ENCODE measurements at regions not wholly inside any gene's neighbourhood (a gene's known extent, or its start where the extent isn't known, plus 50 kb on each side); places are given as distances from the start of the nearest gene placed in this dataset.

GRCh38 chr9:119963798-119964372 lies 594.6 kb upstream of the BRINP1 start:
- intact Hi-C loops (cut with DNase I): loop anchor here (10.0 kb wide), 2 partner anchors 409 to 589 kb away; no protein-coding TSS in a partner anchor
- peak; percentile 25 for DNase-seq
- ATAC-seq: peak; percentile 68 to 76

GRCh38 chr9:119963258-119963797 lies 594.1 kb upstream of the BRINP1 start:
- intact Hi-C loops (cut with DNase I): loop anchor here (10.0 kb wide), 2 partner anchors 409 to 589 kb away; no protein-coding TSS in a partner anchor
- DNase-seq (peak; percentile 31), ATAC-seq (peak; percentile 62 to 80)

GRCh38 chr9:119961774-119962424 lies 592.7 kb upstream of the BRINP1 start:
- intact Hi-C loops (cut with DNase I): loop anchor here (10.0 kb wide), 2 partner anchors 407 to 587 kb away; no protein-coding TSS in a partner anchor

GRCh38 chr9:119959846-119960545 lies 590.8 kb upstream of the BRINP1 start:
- ATAC-seq (peak; percentile 35 to 41), DNase-seq (no peak)
- intact Hi-C loops (cut with DNase I): loop anchor here (10.0 kb wide), 2 partner anchors 405 to 585 kb away; no protein-coding TSS in a partner anchor

More at GRCh38 chr9:119961774-119962424, 592.7 kb upstream of the BRINP1 start:
- ATAC-seq (peak in 1 of 2 donors; percentile 20), DNase-seq (peak; percentile 31)

- ATAC-seq (no peak), DNase-seq (no peak)
- intact Hi-C loops (cut with DNase I): no loop called here
These were observed 586.9 kb upstream of the BRINP1 start for GRCh38 chr9:119956111-119956510.

GRCh38 chr9:119955276-119955675 lies 586.0 kb upstream of the BRINP1 start:
- DNase-seq: no peak
- ATAC-seq: no peak
- intact Hi-C loops (cut with DNase I): no loop called here

GRCh38 chr9:119951591-119951990 lies 582.4 kb upstream of the BRINP1 start:
- DNase-seq (no peak), ATAC-seq (peak in 1 of 2 donors; percentile 18)
- intact Hi-C loops (cut with DNase I): no loop called here

- ATAC-seq: peak; percentile 81 to 87
- DNase-seq: no peak
- intact Hi-C loops (cut with DNase I): no loop called here
These were observed 581.9 kb upstream of the BRINP1 start for GRCh38 chr9:119951090-119951489.

GRCh38 chr9:119945686-119946085 lies 576.5 kb upstream of the BRINP1 start:
- DNase-seq (no peak), ATAC-seq (no peak)
- intact Hi-C loops (cut with DNase I): no loop called here

- DNase-seq (no peak), ATAC-seq (no peak)
- intact Hi-C loops (cut with DNase I): no loop called here
These were observed 571.9 kb upstream of the BRINP1 start for GRCh38 chr9:119941091-119941490.

GRCh38 chr9:119938871-119939270 lies 569.6 kb upstream of the BRINP1 start:
- DNase-seq (no peak), ATAC-seq (peak in 1 of 2 donors; percentile 44)
- intact Hi-C loops (cut with DNase I): no loop called here

GRCh38 chr9:119934497-119934896 lies 565.3 kb upstream of the BRINP1 start:
- intact Hi-C loops (cut with DNase I): no loop called here
- ATAC-seq (peak; percentile 34 to 53), DNase-seq (peak; percentile 19)

- ATAC-seq (no peak), DNase-seq (no peak)
- intact Hi-C loops (cut with DNase I): no loop called here
These were observed 564.0 kb upstream of the BRINP1 start for GRCh38 chr9:119933191-119933590.

- intact Hi-C loops (cut with DNase I): no loop called here
- no peak for ATAC-seq
- no peak for DNase-seq
These were observed 555.5 kb upstream of the BRINP1 start for GRCh38 chr9:119924736-119925135.

- DNase-seq: no peak
- no peak for ATAC-seq
- intact Hi-C loops (cut with DNase I): no loop called here
These were observed 547.9 kb upstream of the BRINP1 start for GRCh38 chr9:119917175-119917574.

- intact Hi-C loops (cut with DNase I): no loop called here
- ATAC-seq (no peak), DNase-seq (no peak)
These were observed 537.8 kb upstream of the BRINP1 start for GRCh38 chr9:119907056-119907455.

GRCh38 chr9:119905724-119906123 lies 536.5 kb upstream of the BRINP1 start:
- intact Hi-C loops (cut with DNase I): no loop called here
- ATAC-seq: no peak
- no peak for DNase-seq

GRCh38 chr9:119903851-119904250 lies 534.6 kb upstream of the BRINP1 start:
- intact Hi-C loops (cut with DNase I): no loop called here
- DNase-seq (no peak), ATAC-seq (no peak)

GRCh38 chr9:119902611-119903010 lies 533.4 kb upstream of the BRINP1 start:
- ATAC-seq (no peak), DNase-seq (no peak)
- intact Hi-C loops (cut with DNase I): no loop called here

GRCh38 chr9:119898316-119898715 lies 529.1 kb upstream of the BRINP1 start:
- ATAC-seq: no peak
- intact Hi-C loops (cut with DNase I): loop anchor here in 1 of 2 donors (10.0 kb wide), 1 partner anchor 64 kb away; no protein-coding TSS in a partner anchor

More at GRCh38 chr9:119898316-119898715, 529.1 kb upstream of the BRINP1 start:
- no peak for DNase-seq

Data from left cardiac atrium (tissue), 4 donors.